HEK293T (cell line): ENCODE measurements at regions not wholly inside any gene's neighbourhood (a gene's known extent, or its start where the extent isn't known, plus 50 kb on each side); places are given as distances from the start of the nearest gene placed in this dataset.

ENCODE experiments used
- CTCF ChIA-PET: fragments of 350-600 bp; formaldehyde crosslinking; extraction: SDS; loops from one replicate; lab custom pipeline; 2021; ENCODE audit warnings: antibody characterized with exemption, inconsistent platforms; lab: Yijun Ruan, JAX
- POLR2A ChIA-PET: fragments of 350-600 bp; formaldehyde crosslinking; extraction: SDS; loops from one replicate; lab custom pipeline; 2020; ENCODE audit warnings: antibody characterized with exemption, inconsistent platforms; lab: Yijun Ruan, JAX
- DNase-seq: peaks from one replicate; pipeline ENCODE4 v3.0.0; 2012; ENCODE audit warnings: mixed read lengths; ENCODE audit errors: extremely low spot score
- ARNT ChIP-seq: fragments of 450-650 bp; IDR thresholded peaks from 2 replicates; pipeline ENCODE4 v1.6.1; 2017; ENCODE audit warnings: mild to moderate bottlenecking
- BHLHE40 ChIP-seq: fragments of 450-650 bp; IDR thresholded peaks from 2 replicates; pipeline ENCODE4 v1.6.1; 2016; ENCODE audit warnings: mild to moderate bottlenecking, moderate library complexity, borderline replicate concordance
- CTBP1 ChIP-seq: fragments of 450-650 bp; IDR thresholded peaks from 2 replicates; pipeline ENCODE4 v1.6.1; 2016; ENCODE audit warnings: borderline replicate concordance
- ELF4 ChIP-seq: fragments of 450-650 bp; IDR thresholded peaks from 2 replicates; pipeline ENCODE4 v1.6.1; 2017; ENCODE audit warnings: antibody characterized with exemption
- FOXA1 ChIP-seq: fragments of 450-650 bp; IDR thresholded peaks from 2 replicates; pipeline ENCODE4 v1.6.1; 2016; ENCODE audit warnings: mild to moderate bottlenecking
- FOXK2 ChIP-seq: fragments of 450-650 bp; IDR thresholded peaks from 2 replicates; pipeline ENCODE4 v1.6.1; 2016; ENCODE audit warnings: mild to moderate bottlenecking
- FOXM1 ChIP-seq: fragments of 450-650 bp; IDR thresholded peaks from 2 replicates; pipeline ENCODE4 v1.6.1; 2017; ENCODE audit warnings: mild to moderate bottlenecking, borderline replicate concordance
- HDGF ChIP-seq: fragments of 450-650 bp; IDR thresholded peaks from 2 replicates; pipeline ENCODE4 v1.6.1; 2017; ENCODE audit warnings: antibody characterized with exemption, borderline replicate concordance
- L3MBTL2 ChIP-seq: fragments of 450-650 bp; conservative IDR thresholded peaks from 2 replicates; pipeline ENCODE4 v1.6.1; 2016; ENCODE audit warnings: mild to moderate bottlenecking
- LEF1 ChIP-seq: fragments of 450-650 bp; IDR thresholded peaks from 2 replicates; pipeline ENCODE4 v1.6.1; 2017; ENCODE audit warnings: mild to moderate bottlenecking, borderline replicate concordance
- NFRKB ChIP-seq: fragments of 450-650 bp; IDR thresholded peaks from 2 replicates; pipeline ENCODE4 v1.6.1; 2016; ENCODE audit warnings: mild to moderate bottlenecking, moderate library complexity
- PKNOX1 ChIP-seq: fragments of 450-650 bp; IDR thresholded peaks from 2 replicates; pipeline ENCODE4 v1.6.1; 2016
- SP1 ChIP-seq: fragments of 450-650 bp; IDR thresholded peaks from 2 replicates; pipeline ENCODE4 v1.6.1; 2017
- SUZ12 ChIP-seq: fragments of 450-650 bp; IDR thresholded peaks from 2 replicates; pipeline ENCODE4 v1.6.1; 2016; ENCODE audit warnings: mild to moderate bottlenecking
- TARDBP ChIP-seq: fragments of 450-650 bp; IDR thresholded peaks from 2 replicates; pipeline ENCODE4 v1.6.1; 2016
- ZNF384 ChIP-seq: fragments of 450-650 bp; IDR thresholded peaks from 2 replicates; pipeline ENCODE4 v1.6.1; 2016

GRCh38 chr1:8198522-8198921, 119.4 kb upstream of the SLC45A1 start:
- CTCF ChIA-PET: no interaction called here
- POLR2A ChIA-PET: no interaction called here
- TF ChIP-seq SUZ12 (no peak), FOXM1 (no peak), SP1 (no peak), CTBP1 (no peak), ELF4 (no peak), LEF1 (no peak), PKNOX1 (no peak), FOXA1 (no peak), ARNT (no peak), FOXK2 (no peak), BHLHE40 (no peak), L3MBTL2 (no peak), ZNF384 (no peak), HDGF (no peak), TARDBP (no peak), NFRKB (no peak)

GRCh38 chr1:8197493-8198282, 120.2 kb upstream of the SLC45A1 start:
- ChIA-PET POLR2A (interaction anchor here (0.5 kb wide), 1 partner anchor 145 kb away, joined by 3 read pairs; no protein-coding TSS in a partner anchor), CTCF (interaction anchor here (0.6 kb wide), 1 partner anchor 9 kb away, joined by 3 read pairs; no protein-coding TSS in a partner anchor)
- TF ChIP-seq BHLHE40 (no peak), TARDBP (no peak), PKNOX1 (no peak)
- no peak for DNase-seq

More at GRCh38 chr1:8198522-8198921, 119.4 kb upstream of the SLC45A1 start:
- no peak for DNase-seq

- POLR2A ChIA-PET: no interaction called here
- CTCF ChIA-PET: no interaction called here
- no peak for DNase-seq
- TF ChIP-seq FOXM1: no peak
- TF ChIP-seq NFRKB: no peak
- no peak for TF ChIP-seq SP1
- TF ChIP-seq FOXK2: no peak
- TF ChIP-seq TARDBP: no peak
- no peak for TF ChIP-seq CTBP1
- TF ChIP-seq ZNF384: no peak
- TF ChIP-seq L3MBTL2: no peak
- TF ChIP-seq BHLHE40: no peak
- no peak for TF ChIP-seq ARNT
- TF ChIP-seq LEF1: no peak
- no peak for TF ChIP-seq SUZ12
- TF ChIP-seq ELF4: no peak
Measured at GRCh38 chr1:8194481-8195227, 123.3 kb upstream of the SLC45A1 start.

DNA sequence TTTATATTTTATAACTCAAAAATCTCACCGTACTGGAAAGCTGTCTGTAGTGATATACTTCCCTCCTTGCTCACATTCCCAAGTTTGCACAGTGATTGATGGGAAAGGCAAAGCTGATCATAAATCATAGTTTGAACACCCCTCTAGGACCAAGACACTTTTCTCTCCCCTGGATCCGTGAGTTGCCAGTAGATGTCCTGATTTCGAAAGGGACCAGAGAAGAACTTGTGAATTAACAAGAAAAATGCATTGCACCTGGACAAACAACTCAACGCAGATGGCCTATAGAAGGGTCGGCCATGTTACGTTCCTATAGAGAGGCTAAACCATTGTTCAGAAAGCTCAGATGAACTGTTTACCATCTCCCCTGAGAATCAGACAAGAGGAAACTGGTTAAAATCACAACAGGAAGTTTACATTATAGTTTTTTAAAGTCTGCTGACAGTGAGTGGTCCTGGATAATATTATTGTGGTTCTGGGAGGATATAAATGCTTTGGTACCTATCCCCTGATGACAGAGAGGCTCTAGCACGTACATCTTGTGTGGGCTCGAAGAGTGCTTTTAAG, 124.0 kb upstream of the SLC45A1 start:
- ChIA-PET POLR2A (no interaction called here), CTCF (no interaction called here)
- TF ChIP-seq HDGF (no peak), CTBP1 (no peak), TARDBP (no peak), ARNT (no peak)
- no peak for DNase-seq

DNA sequence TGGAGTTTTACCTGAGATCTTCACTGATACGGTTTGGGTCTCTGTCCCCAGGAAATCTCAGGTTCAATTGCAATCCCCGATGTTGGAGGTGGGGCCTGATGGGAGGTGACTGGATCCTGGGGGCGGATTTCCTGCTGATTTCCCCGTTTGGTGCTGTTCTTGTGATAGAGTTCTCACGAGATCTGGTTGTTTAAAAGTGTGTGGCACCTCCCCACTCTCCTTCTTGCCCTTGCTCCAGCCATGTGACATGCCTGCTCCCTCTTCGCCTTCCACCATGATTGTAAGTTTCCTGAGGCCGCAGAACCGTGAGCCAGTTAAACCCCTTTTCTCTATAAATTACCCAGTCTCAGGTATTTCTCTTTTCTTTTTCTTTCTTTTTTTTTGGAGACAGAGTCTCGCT, 126.4 kb upstream of the SLC45A1 start:
- TF ChIP-seq FOXM1 (no peak), FOXA1 (no peak), SP1 (no peak), PKNOX1 (no peak), HDGF (no peak), ARNT (no peak), SUZ12 (no peak), BHLHE40 (no peak), FOXK2 (no peak), TARDBP (no peak), LEF1 (no peak), NFRKB (no peak), ZNF384 (no peak), CTBP1 (no peak), ELF4 (no peak), L3MBTL2 (no peak)
- CTCF ChIA-PET: no interaction called here
- POLR2A ChIA-PET: no interaction called here
- no peak for DNase-seq
